Thyroid gland (tissue), 4 donors: ENCODE measurements at regions not wholly inside any gene's neighbourhood (a gene's known extent, or its start where the extent isn't known, plus 50 kb on each side); places are given as distances from the start of the nearest gene placed in this dataset.

ENCODE experiments used
- POLR2A ChIP-seq, 2 donors: fragments of 450-650 bp; IDR thresholded peaks; one replicate each; pipeline ENCODE4 v1.6.1; 2017; ENCODE audit warnings: antibody characterized with exemption in 2 of 2, mild to moderate bottlenecking in 2 of 2, moderate library complexity in 1 of 2
- TF ChIP-seq, protein P1 (sequence below), 6 experiments: fragments of 200-600 bp in 3 of 6; fragments of 450-650 bp in 3 of 6; sonication (generic) in 3 of 6; IDR thresholded peaks; one replicate each; pipeline ENCODE4 v1.5.1; 2016 to 2019; ENCODE audit warnings: antibody characterized with exemption in 6 of 6, mild to moderate bottlenecking in 2 of 6, inconsistent platforms in 1 of 6, moderate library complexity in 1 of 6

DNA sequence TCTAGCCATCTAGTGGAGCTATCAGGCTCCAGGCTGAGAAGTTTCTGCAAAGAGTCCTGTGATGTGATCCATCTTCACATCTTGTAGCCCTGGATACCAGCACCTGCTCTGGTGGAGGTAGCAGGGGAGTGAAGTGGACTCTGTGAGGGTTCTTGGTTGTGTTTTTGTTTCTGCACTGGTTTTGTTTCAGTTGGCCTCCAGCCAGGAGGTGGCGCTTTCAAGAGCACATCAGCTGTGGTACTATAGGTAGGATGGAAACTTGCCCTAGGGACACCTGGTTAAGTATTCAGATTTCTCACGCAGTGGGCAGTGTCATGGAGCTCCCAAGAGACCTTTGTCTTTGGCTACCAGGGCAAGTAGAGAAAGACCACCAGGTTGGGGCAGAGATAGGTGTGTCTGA, 257.5 kb upstream of the SLC7A11 start:
- no peak for TF ChIP-seq POLR2A (IDR thresholded peaks at IDR 0.05)
- TF ChIP-seq, protein P1, sequence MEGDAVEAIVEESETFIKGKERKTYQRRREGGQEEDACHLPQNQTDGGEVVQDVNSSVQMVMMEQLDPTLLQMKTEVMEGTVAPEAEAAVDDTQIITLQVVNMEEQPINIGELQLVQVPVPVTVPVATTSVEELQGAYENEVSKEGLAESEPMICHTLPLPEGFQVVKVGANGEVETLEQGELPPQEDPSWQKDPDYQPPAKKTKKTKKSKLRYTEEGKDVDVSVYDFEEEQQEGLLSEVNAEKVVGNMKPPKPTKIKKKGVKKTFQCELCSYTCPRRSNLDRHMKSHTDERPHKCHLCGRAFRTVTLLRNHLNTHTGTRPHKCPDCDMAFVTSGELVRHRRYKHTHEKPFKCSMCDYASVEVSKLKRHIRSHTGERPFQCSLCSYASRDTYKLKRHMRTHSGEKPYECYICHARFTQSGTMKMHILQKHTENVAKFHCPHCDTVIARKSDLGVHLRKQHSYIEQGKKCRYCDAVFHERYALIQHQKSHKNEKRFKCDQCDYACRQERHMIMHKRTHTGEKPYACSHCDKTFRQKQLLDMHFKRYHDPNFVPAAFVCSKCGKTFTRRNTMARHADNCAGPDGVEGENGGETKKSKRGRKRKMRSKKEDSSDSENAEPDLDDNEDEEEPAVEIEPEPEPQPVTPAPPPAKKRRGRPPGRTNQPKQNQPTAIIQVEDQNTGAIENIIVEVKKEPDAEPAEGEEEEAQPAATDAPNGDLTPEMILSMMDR (IDR thresholded peaks at IDR 0.05): no peak
